IgD-negative memory B cell (primary cell): ENCODE measurements at regions not wholly inside any gene's neighbourhood (a gene's known extent, or its start where the extent isn't known, plus 50 kb on each side); places are given as distances from the start of the nearest gene placed in this dataset.

Source experiments
- H3K27ac Mint-ChIP-seq, 3 donors: one replicate each; pipeline ENCODE4 v1.8.0; 2020 to 2022; ENCODE audit warnings: mild to moderate bottlenecking in 3 of 3, mixed read lengths in 3 of 3, moderate library complexity in 1 of 3
- H3K27me3 Mint-ChIP-seq: one replicate; pipeline ENCODE4 v1.8.0; 2021; ENCODE audit warnings: mixed read lengths
- H3K36me3 Mint-ChIP-seq: one replicate; pipeline ENCODE4 v1.8.0; 2020; ENCODE audit warnings: mild to moderate bottlenecking, mixed read lengths
- H3K4me1 Mint-ChIP-seq, 3 donors: one replicate each; pipeline ENCODE4 v1.8.0; 2020 to 2022; ENCODE audit warnings: mixed read lengths in 3 of 3, mild to moderate bottlenecking in 1 of 3
- H3K4me3 Mint-ChIP-seq, 4 donors: one replicate each; pipeline ENCODE4 v1.8.0; 2020 to 2022; ENCODE audit warnings: mild to moderate bottlenecking in 4 of 4, mixed read lengths in 4 of 4, moderate library complexity in 3 of 4
- H3K9me3 Mint-ChIP-seq, 3 donors: one replicate each; pipeline ENCODE4 v1.8.0; 2020 to 2021; ENCODE audit warnings: mixed read lengths in 3 of 3, mild to moderate bottlenecking in 1 of 3

DNA sequence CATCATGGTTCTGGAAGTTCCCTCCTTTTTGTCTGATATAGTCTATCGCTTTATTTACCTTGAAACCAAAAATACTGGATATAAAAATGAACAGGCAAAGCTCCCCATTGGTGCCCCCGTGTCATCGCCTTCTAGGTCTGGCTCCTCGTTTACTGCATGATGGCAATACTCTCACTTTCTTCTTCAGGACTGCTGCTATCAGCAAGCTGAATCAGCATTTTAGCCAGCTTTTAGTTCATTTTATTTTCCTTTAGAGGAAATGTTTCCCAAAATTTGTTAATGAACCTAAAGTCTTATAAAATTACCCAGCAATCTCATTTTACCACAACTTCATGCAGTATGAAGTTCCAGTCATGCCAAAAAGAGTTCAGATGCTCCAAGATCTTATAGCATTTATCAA, 80.5 kb downstream of the ZIC3 start:
- no peak overlapping the region for H3K27ac Mint-ChIP-seq
- peaks cover 1% of the 10 kb centered on the region for H3K27me3 Mint-ChIP-seq
- H3K4me3 Mint-ChIP-seq, result no peak overlapping the region
- H3K36me3 Mint-ChIP-seq, result no peaks in the 10 kb centered on the region
- no peaks in the 10 kb centered on the region for H3K4me1 Mint-ChIP-seq
- H3K9me3 Mint-ChIP-seq, result peaks cover 0 to 1% (median 0%) of the 10 kb centered on the region in 3 donors

DNA sequence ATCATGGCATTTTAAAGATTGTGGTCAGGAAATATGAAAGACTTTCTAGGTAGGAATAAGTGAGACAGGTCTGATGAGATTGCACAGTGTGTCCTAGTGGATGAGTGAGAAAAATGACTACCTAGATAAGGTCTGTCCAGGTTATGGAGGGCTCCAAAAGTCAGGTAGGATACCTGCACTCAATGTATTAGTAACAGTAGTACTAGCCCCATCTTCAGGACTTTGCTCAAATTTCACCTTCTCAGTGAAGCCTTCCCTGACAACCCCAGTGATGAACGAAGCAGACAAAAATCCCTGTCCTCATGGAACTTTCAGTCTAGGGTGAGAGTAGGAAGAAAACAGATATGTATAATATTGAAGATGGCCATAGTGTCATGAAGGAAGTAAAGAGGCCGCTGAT, 85.7 kb downstream of the ZIC3 start:
- Mint-ChIP-seq H3K27ac (no peak overlapping the region), H3K36me3 (no peaks in the 10 kb centered on the region), H3K4me1 (no peaks in the 10 kb centered on the region), H3K4me3 (no peak overlapping the region), H3K27me3 (peaks cover under 1% of the 10 kb centered on the region), H3K9me3 (peaks cover 0 to 1% (median 0%) of the 10 kb centered on the region in 3 donors)

DNA sequence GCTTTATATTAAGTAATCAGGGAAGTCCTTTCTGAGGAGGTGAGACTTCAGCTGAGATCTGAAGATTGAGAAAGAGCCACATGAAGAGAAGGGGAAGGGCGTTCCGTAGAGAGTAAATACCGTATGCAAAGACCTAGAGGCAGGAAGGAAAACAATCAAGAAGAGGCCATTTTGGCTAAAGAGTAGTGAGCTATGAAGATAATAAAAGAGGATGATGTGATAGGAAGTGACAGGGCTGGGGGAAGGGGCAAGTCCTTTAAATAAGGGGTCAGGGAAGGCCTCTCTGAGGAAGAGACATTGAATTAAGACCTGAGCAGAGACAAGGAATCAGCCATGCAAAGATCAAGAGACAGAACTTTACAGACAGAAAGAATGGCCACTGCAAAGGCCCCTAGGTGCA, 86.2 kb downstream of the ZIC3 start:
- no peaks in the 10 kb centered on the region for H3K4me1 Mint-ChIP-seq
- no peak overlapping the region for H3K27ac Mint-ChIP-seq
- H3K27me3 Mint-ChIP-seq, result no peaks in the 10 kb centered on the region
- no peak overlapping the region for H3K4me3 Mint-ChIP-seq
- H3K9me3 Mint-ChIP-seq, result peaks cover 0 to 1% (median 0%) of the 10 kb centered on the region in 3 donors
- no peaks in the 10 kb centered on the region for H3K36me3 Mint-ChIP-seq

DNA sequence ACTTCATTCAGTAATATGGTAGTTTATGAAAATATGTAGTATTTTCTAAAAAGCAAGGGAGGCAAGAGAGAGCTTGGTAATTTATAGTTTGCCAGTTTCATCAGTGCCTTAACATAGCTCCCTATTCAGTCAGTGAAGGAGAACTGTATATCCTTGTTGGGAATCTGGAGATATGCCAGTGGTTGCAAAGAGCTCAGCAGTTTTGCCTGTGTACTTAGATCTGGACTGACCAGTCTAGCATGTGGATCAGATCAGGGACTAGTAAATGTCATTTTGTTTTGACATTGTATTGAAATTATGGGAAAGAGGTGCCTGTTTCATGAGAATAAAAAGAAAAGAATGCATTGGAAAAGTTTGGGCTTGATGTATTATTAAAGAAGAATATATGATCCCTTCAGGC, 88.6 kb downstream of the ZIC3 start:
- Mint-ChIP-seq H3K27me3 (no peaks in the 10 kb centered on the region), H3K4me1 (no peaks in the 10 kb centered on the region), H3K27ac (no peak overlapping the region), H3K9me3 (peaks cover 0 to 1% (median 0%) of the 10 kb centered on the region in 3 donors), H3K4me3 (no peak overlapping the region), H3K36me3 (no peaks in the 10 kb centered on the region)

DNA sequence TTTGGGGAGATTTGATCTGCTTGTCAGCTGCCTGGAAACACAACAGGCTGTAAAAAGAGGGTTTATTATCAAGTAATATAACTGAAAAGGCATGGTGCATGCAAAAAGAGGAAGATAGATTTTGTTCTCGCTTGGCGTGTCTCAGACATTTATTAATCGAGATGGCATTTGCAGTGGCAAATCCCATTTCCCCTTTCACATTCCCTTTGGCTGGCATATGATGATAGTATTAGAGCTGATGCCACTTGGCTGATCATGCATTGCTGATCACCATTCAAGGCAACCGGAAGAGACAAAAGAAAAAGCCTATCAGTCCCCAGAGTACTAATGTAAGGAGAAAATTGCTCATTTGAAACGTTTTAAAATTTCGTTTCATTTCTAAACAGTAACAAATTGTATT, 101.8 kb downstream of the ZIC3 start:
- Mint-ChIP-seq H3K36me3 (peaks cover 5% of the 10 kb centered on the region), H3K9me3 (peaks cover 0 to 7% (median 2%) of the 10 kb centered on the region in 3 donors), H3K4me3 (no peak overlapping the region), H3K27ac (no peak overlapping the region), H3K4me1 (no peaks in the 10 kb centered on the region), H3K27me3 (peaks cover 3% of the 10 kb centered on the region)

DNA sequence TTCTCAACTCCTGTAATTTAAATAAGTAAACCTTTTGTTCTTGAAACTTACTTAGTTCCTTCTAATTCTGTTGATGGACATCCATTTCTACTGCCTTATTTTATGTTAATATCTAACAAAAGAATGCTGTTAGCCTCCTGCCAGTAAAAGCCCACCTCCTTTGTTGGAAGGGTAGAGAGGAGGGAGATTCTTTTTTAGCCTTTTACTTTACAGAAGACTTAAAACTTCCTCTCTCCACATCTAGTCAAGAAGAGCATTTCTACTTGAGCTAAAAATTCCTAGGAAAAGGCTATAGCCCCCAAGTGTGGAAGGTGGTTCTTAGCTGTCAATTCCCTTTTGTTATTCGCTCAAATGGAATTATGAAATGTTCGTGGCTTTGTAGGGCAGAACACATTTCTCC, 118.7 kb downstream of the ZIC3 start:
- Mint-ChIP-seq H3K9me3 (peaks cover 0 to 5% (median 0%) of the 10 kb centered on the region in 3 donors), H3K4me3 (no peak overlapping the region), H3K27ac (no peak overlapping the region), H3K4me1 (no peaks in the 10 kb centered on the region), H3K36me3 (no peaks in the 10 kb centered on the region), H3K27me3 (no peaks in the 10 kb centered on the region)

DNA sequence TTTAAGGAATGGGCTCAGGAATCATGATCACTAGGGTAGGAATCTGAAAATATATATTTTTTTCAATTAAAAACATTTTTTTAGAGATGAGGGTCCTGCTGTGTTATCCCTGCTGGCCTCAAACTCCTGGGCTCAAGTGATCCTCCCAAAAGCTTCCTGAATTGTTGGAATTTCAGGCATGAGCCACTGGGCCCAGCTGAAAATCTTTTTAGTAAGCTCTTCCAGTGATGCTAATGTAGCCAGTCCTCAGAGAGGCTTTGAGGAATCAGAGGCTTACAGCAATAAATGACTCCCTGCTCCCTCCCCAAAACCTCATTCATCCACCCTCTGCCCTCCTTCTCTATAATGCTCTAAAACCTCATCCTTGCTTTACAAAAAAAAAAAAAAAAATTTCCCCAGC, 129.5 kb downstream of the ZIC3 start:
- H3K9me3 Mint-ChIP-seq, result peaks cover 0 to 2% (median 0%) of the 10 kb centered on the region in 3 donors
- H3K27me3 Mint-ChIP-seq, result peaks cover 2% of the 10 kb centered on the region
- H3K4me1 Mint-ChIP-seq, result no peaks in the 10 kb centered on the region
- H3K36me3 Mint-ChIP-seq, result peaks cover 2% of the 10 kb centered on the region
- no peak overlapping the region for H3K27ac Mint-ChIP-seq
- H3K4me3 Mint-ChIP-seq, result no peak overlapping the region

DNA sequence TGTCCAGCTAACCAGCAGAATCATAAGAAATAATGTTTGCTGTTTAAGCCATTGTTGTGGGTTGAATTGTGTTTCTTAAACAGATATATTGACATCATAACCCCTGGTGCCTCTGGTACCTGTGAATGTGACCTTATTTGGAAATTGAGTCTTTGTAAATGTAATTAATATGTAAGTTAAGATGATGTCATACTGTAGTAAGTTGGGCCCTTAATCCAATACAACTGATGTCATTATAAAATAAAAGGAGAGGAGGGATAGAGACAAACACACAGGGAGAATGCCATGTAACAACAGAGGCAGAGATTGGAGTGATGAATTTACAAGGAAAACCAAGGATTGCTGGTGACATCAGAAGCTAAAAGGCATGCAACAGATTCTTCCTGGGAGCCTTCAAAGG, 141.4 kb downstream of the ZIC3 start:
- peaks cover 4 to 6% (median 4%) of the 10 kb centered on the region in 3 donors for H3K9me3 Mint-ChIP-seq
- H3K27ac Mint-ChIP-seq, result no peak overlapping the region
- H3K4me1 Mint-ChIP-seq, result no peaks in the 10 kb centered on the region
- H3K27me3 Mint-ChIP-seq, result peaks cover 3% of the 10 kb centered on the region
- H3K36me3 Mint-ChIP-seq, result no peaks in the 10 kb centered on the region
- H3K4me3 Mint-ChIP-seq, result no peak overlapping the region

DNA sequence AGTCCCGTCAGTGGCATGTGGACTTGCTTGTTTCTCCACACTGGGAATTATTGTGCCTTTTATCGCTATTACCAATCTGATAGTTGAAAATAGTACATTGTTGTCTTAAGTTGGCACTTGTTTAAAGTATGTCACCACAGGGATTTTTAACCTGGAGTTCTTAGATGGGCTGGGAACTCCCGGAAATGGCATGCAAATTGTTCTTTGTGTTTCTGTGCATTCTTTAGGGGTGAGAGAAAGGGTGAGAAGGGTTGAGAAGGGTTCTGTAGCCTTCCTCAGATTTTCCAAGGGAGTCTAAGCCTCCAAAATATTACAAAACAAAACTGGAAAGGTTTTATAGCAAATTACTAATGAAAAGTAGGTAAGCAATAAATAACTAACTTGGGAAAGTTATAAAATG, 176.9 kb downstream of the ZIC3 start:
- H3K4me1 Mint-ChIP-seq, result no peaks in the 10 kb centered on the region
- peaks cover 0 to 4% (median 4%) of the 10 kb centered on the region in 3 donors for H3K9me3 Mint-ChIP-seq
- no peaks in the 10 kb centered on the region for H3K36me3 Mint-ChIP-seq
- H3K27me3 Mint-ChIP-seq, result peaks cover 1% of the 10 kb centered on the region
- H3K27ac Mint-ChIP-seq, result no peak overlapping the region
- no peak overlapping the region for H3K4me3 Mint-ChIP-seq

DNA sequence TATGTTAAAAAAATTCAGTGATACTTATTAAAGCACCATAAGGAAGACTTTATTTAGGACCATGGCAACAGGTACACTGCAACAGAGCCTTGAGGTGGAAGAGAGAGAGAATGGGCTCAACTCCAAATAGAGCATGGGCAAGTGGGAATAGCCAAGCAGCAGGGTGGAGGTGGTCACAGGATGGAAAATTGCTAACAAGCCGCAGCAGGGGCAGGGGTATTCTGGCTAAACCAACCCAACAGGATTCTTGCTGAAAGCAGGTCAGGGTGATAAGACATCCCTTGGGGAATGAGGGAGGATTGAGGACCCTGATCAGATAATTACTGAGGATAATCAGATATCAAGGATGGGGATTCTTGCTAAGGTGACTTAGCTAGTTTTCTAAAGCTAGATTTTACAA, 177.5 kb downstream of the ZIC3 start:
- H3K36me3 Mint-ChIP-seq, result no peaks in the 10 kb centered on the region
- H3K9me3 Mint-ChIP-seq, result peaks cover 0 to 3% (median 3%) of the 10 kb centered on the region in 3 donors
- H3K27me3 Mint-ChIP-seq, result peaks cover 1% of the 10 kb centered on the region
- H3K4me3 Mint-ChIP-seq, result peak overlapping the region in 1 of 4 donors; percentile 17
- no peaks in the 10 kb centered on the region for H3K4me1 Mint-ChIP-seq
- H3K27ac Mint-ChIP-seq, result no peak overlapping the region

DNA sequence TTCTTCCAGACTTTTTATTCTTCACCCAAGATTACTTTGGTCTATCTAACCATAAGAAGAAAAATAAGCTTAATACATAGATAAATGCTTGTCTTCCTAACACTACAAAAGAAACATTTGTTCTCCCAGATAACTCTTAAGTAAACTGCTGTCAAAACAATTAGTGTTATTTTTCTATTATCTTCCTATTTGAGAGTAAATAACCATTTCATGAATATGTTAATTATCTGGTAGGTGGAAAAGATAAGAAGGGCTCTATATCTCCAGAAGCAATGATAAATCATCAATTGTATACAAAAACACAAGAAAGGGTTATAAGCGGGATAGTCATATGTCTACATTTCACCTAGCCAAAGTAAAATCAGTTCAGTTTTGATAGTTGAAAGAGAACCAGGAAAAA, 180.4 kb downstream of the ZIC3 start:
- peaks cover 2 to 4% (median 2%) of the 10 kb centered on the region in 3 donors for H3K9me3 Mint-ChIP-seq
- peaks cover 1% of the 10 kb centered on the region for H3K27me3 Mint-ChIP-seq
- H3K4me1 Mint-ChIP-seq, result no peaks in the 10 kb centered on the region
- no peaks in the 10 kb centered on the region for H3K36me3 Mint-ChIP-seq
- no peak overlapping the region for H3K4me3 Mint-ChIP-seq
- H3K27ac Mint-ChIP-seq, result no peak overlapping the region

DNA sequence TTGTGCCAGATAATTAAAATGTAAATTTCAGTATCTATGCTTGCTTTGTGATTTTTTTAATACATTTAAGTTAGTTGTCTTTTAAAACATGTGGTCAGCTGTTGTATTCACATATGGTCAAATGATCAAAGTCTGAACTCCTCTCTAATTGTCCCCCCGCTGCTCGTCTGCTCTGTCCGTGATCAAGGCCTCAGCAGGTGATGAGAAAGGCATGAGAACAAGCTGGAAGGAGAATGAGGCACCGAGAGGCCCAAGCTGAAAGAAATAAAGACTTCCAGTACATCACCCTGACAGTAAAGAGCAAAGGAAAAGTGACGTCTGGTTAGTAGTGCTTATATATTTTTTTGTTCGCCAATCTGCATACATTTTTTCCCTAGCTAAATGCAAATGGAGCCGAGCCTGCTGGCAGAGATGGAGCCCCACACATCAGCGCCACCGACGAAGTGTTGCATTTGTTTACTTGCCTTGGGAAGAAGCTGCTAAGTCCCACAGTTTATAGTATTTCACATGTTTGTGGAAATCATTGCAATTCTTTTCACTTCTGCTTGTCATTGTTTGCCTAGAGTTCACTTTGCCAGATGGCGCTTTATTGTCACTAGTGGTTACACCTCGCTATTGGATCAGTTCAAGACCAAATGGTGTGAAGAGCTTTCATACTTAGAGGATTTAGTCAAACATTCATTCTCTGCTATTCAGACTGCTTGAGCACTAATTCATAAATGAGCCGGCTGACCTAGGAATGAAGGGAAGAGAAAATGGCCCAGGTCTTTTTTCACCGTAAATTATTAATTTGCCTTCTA, 181.5 kb downstream of the ZIC3 start:
- Mint-ChIP-seq H3K27me3 (peaks cover 3% of the 10 kb centered on the region), H3K36me3 (no peaks in the 10 kb centered on the region), H3K9me3 (peaks cover 0 to 4% (median 2%) of the 10 kb centered on the region in 3 donors), H3K4me1 (no peaks in the 10 kb centered on the region), H3K4me3 (no peak overlapping the region), H3K27ac (no peak overlapping the region)

DNA sequence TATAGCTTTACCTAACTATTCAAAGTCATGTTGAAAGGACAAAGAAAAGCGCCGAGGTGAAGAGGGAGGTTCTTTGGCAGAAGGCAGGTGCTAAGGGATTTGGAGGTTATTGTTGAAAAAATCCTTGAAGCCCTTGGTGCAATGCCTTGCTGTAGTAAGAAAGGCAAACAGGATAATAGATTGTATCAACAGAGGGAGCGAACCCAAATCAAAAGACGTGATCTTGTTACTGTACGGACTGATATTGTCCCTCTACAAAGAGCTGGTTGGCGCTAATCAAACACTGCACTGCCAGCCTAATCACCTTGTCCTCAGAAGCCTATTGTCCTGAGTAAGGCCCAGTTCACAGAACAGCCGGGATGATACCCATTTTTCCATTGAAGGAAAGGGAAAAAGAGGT, 182.9 kb downstream of the ZIC3 start:
- H3K4me3 Mint-ChIP-seq, result no peak overlapping the region
- H3K9me3 Mint-ChIP-seq, result peaks cover 0 to 4% (median 2%) of the 10 kb centered on the region in 3 donors

DNA sequence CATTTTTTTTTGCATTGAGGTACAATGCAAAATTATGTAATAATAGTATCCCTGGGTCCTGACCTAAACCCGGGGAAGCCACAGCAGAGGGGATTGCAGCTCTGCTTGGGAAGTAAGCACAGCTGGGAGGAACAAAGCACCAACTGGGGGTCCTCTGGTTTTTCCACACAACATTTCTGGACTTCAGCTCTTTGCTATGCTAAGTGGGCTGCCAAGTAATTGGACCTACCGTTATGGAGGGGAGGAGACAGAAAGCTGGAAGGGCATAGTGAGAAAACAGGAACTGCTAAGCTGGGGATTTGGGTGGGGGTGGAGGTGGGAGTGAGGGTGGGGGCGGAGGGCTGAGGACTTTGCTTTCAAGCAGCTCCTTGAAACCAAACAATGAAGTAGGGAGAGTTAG, 183.3 kb downstream of the ZIC3 start:
- Mint-ChIP-seq H3K27me3 (peaks cover 2% of the 10 kb centered on the region), H3K9me3 (peaks cover 0 to 4% (median 2%) of the 10 kb centered on the region in 3 donors), H3K36me3 (no peaks in the 10 kb centered on the region), H3K4me1 (no peaks in the 10 kb centered on the region), H3K4me3 (no peak overlapping the region), H3K27ac (no peak overlapping the region)

More for the DNA sequence above, 182.9 kb downstream of the ZIC3 start:
- Mint-ChIP-seq H3K4me1 (no peaks in the 10 kb centered on the region), H3K27me3 (peaks cover 3% of the 10 kb centered on the region), H3K27ac (peak overlapping the region in 1 of 3 donors; percentile 26), H3K36me3 (no peaks in the 10 kb centered on the region)

DNA sequence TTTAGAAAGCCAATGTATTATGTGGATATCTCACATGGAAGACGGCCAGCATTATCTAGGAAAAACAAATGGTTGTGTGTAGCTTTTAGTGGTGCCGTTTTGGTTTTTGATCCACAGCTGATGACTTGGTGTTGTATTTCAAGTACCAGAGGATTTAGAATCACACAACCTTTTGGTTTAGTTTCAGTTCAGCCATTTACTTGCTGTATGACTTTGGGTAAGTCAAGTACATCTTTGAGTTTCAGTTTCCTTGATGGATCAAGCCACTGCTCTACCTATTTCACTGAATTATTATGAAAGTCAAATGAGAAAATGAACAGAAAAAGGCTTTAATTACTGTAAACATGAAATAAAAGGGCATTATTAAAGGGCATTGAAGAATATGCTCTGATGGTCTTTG, 205.6 kb downstream of the ZIC3 start:
- H3K4me3 Mint-ChIP-seq, result no peak overlapping the region
- no peaks in the 10 kb centered on the region for H3K36me3 Mint-ChIP-seq
- H3K27ac Mint-ChIP-seq, result no peak overlapping the region
- H3K27me3 Mint-ChIP-seq, result no peaks in the 10 kb centered on the region
- no peaks in the 10 kb centered on the region for H3K4me1 Mint-ChIP-seq
- H3K9me3 Mint-ChIP-seq, result peaks cover 0 to 4% (median 0%) of the 10 kb centered on the region in 3 donors

DNA sequence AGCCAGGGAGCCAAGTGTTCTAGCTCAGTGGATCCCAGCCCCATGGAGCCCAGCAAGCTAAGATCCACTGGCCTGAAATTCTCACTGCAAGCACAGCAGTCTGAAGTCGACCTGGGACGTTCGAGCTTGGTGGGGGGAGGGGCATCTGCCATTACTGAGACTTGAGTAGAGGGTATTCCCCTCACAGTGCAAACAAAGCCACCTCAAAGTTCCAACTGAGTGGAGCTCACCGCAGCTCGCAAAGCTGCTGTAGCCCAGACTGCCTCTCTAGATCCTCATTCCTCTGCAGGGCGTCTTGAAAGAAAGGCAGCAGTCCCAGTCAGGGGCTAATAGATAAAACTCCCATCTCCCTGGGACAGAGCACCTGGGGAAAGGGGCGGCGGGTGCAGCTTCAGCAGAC, 226.3 kb downstream of the ZIC3 start:
- no peak overlapping the region for H3K27ac Mint-ChIP-seq
- no peaks in the 10 kb centered on the region for H3K4me1 Mint-ChIP-seq
- H3K4me3 Mint-ChIP-seq, result no peak overlapping the region
- no peaks in the 10 kb centered on the region for H3K27me3 Mint-ChIP-seq
- no peaks in the 10 kb centered on the region for H3K9me3 Mint-ChIP-seq
- no peaks in the 10 kb centered on the region for H3K36me3 Mint-ChIP-seq
